ENCODE measurements at regions not wholly inside any gene's neighbourhood (a gene's known extent, or its start where the extent isn't known, plus 50 kb on each side); places are given as distances from the start of the nearest gene placed in this dataset.

DNA sequence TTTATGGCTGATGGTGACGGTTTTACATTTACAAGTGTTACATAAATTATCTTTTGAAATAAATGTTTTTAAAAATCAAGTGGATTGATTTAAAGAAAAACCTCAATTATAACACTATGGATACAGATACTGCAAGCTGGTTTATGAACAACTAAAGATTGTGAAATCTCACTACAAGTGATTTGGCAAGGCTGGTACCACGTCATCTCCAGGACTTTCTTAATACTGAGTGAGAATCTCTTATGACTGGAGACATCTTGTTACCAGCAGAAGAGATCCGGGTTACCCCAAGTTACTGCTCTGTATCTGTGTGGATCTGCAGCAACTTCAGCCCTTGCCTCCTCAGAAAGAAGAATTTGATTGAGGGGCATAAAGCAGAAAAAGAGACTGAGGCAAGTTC lies 452.9 kb downstream of the MN1 start:
- no peak overlapping the region for H3K27ac ChIP-seq
- DNase-seq (ENCODE audit: low spot score): no peak
- CTCF ChIA-PET: no interaction called here
- TF ChIP-seq, protein P1, sequence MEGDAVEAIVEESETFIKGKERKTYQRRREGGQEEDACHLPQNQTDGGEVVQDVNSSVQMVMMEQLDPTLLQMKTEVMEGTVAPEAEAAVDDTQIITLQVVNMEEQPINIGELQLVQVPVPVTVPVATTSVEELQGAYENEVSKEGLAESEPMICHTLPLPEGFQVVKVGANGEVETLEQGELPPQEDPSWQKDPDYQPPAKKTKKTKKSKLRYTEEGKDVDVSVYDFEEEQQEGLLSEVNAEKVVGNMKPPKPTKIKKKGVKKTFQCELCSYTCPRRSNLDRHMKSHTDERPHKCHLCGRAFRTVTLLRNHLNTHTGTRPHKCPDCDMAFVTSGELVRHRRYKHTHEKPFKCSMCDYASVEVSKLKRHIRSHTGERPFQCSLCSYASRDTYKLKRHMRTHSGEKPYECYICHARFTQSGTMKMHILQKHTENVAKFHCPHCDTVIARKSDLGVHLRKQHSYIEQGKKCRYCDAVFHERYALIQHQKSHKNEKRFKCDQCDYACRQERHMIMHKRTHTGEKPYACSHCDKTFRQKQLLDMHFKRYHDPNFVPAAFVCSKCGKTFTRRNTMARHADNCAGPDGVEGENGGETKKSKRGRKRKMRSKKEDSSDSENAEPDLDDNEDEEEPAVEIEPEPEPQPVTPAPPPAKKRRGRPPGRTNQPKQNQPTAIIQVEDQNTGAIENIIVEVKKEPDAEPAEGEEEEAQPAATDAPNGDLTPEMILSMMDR (conservative IDR thresholded peaks at IDR 0.05; ENCODE audit: low read depth): no peak
- POLR2A ChIA-PET (ENCODE audit: low non-redundant PET): no interaction called here

DNA sequence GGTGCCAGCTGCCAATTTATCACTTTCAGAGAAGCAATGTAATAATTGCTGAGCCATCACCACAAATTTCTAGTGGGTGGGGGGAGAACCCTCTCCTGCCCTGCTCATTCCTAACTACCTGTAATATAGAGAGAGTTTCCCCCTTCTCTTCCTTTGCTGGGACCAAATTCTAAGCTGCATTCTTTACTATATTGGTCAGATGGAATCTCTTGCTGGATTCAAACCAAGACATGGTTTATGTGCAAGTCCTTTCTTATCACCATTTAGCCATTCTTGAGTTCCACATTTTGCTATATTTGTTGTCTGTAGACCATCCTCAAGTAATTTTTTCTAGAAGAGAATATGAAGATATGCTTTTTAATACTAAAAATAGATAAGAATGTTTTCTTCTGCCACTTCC lies 452.1 kb downstream of the MN1 start:
- POLR2A ChIA-PET (ENCODE audit: low non-redundant PET): no interaction called here

DNA sequence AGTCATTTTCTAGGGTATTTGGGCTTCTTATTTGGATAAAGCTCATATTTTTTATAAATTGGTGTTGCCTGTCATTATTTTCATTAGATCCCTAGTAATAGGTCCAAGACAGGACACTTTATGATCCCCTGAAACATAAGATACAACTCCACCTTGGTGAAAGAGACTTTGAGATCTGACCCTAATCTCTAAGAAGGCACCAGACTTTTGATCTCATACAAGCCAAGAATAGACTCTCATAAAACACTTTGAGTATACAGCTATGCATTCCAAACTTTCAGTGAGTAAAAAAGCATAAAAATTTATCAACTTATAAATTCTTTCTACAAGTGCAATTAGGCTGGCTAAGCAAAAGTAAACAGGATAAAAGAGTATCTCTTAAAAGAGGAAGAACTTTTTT lies 451.2 kb downstream of the MN1 start:
- no peak for DNase-seq (ENCODE audit: low spot score)
- POLR2A ChIA-PET (ENCODE audit: low non-redundant PET): no interaction called here
- H3K27ac ChIP-seq: no peak overlapping the region
- TF ChIP-seq, protein P1 (conservative IDR thresholded peaks at IDR 0.05; ENCODE audit: low read depth): no peak
- CTCF ChIA-PET: no interaction called here

More for the DNA sequence above, 452.1 kb downstream of the MN1 start:
- H3K27ac ChIP-seq: no peak overlapping the region
- CTCF ChIA-PET: no interaction called here
- no peak for DNase-seq (ENCODE audit: low spot score)
- TF ChIP-seq, protein P1 (conservative IDR thresholded peaks at IDR 0.05; ENCODE audit: low read depth): no peak

DNA sequence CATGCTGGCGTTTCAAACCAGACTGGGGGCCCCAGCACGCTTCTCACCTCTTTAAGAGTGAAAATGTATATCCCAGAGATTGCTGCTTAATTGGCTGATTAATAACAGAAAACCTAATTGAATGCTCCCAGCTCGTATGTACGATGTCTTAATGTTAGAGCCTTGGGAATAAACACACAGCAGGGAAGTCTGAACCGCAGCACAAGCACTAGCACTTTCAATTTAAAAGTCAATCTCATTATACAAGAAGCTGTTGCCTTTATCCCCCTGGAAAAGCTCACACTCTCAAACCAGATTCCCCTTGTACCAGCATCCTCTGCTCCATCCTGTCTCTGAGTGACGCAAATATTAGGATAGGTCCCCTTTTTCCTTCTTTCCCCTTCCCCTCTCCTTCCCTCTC lies 449.1 kb downstream of the MN1 start:
- DNase-seq (ENCODE audit: low spot score): no peak
- ChIA-PET CTCF (no interaction called here), POLR2A (ENCODE audit: low non-redundant PET) (no interaction called here)
- TF ChIP-seq, protein P1 (conservative IDR thresholded peaks at IDR 0.05; ENCODE audit: low read depth): no peak
- H3K27ac ChIP-seq: no peak overlapping the region

DNA sequence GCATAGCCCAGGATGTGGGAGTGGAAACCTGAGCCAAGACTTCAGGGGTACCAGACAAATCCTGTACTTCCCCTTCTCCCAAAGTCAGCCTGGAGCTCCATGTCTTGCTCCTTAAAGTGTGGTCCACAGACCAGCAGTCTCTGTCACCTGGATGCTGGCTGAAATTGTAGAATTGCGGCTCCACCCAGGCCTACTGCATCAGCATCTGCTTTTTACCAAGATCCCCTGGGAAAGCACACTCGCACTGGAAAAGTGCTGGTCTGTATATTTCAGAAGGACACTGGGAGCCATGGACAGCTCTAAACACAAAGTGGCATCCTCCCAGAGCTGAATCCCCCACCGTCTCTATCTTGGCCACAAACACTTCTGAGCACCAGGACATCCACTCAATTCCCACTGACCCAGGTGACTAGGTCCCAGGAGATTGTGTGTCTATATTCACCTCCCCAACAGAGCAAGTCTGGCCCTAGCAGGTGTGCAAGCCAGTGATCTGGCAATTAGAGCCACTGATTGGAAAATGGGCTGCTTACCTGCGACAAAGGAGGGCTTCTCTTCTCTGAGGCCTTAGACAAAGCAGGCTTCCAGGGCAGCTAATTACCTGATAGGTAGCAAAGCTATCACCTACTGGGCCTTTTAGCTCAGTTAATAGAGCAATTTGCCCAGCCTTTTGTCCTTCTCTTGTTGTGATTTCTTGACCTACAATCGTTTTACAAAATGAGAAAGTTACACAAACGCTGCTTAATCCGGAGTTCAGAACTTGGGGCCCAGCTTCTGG lies 443.3 kb downstream of the MN1 start:
- TF ChIP-seq, protein P1 (conservative IDR thresholded peaks at IDR 0.05; ENCODE audit: low read depth): no peak
- DNase-seq (ENCODE audit: low spot score): no peak
- CTCF ChIA-PET: interaction anchor here (0.6 kb wide), 1 partner anchor 170 kb away, joined by 4 read pairs; no protein-coding TSS in a partner anchor
- POLR2A ChIA-PET (ENCODE audit: low non-redundant PET): no interaction called here
- no peak overlapping the region for H3K27ac ChIP-seq

DNA sequence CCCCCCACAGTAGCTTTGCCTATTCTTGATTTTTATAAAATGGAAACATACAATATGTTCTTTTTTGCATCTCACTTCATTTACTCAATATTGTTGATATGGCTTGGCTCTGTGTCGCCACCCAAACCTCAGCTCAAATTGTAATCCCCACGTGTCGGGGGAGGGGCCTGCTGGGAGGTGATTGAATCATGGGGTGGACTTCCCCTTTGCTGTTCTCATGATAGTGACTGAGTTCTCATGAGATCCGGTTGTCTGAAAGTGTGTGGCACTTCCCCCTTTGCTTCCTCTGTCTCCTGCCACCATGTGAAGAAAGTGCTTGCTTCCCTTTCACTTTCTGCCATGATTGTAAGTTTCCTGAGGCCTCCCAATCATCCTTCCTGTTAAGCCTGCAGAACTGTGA lies 431.3 kb downstream of the MN1 start:
- no peak for DNase-seq (ENCODE audit: low spot score)
- TF ChIP-seq, protein P1 (conservative IDR thresholded peaks at IDR 0.05; ENCODE audit: low read depth): no peak
- no peak overlapping the region for H3K27ac ChIP-seq
- ChIA-PET POLR2A (ENCODE audit: low non-redundant PET) (no interaction called here), CTCF (no interaction called here)
